Stimulated activated CD8-positive, alpha-beta memory T cell treated with anti-CD3 and anti-CD28 coated beads, Interleukin-4, amount 100 ng/mL, for 24 hours (primary cell): ENCODE measurements at regions not wholly inside any gene's neighbourhood (a gene's known extent, or its start where the extent isn't known, plus 50 kb on each side); places are given as distances from the start of the nearest gene placed in this dataset.

Source experiments
- DNase-seq: peaks from one replicate; pipeline ENCODE4 v3.0.0-alpha.2; 2020; ENCODE audit warnings: low read depth

DNA sequence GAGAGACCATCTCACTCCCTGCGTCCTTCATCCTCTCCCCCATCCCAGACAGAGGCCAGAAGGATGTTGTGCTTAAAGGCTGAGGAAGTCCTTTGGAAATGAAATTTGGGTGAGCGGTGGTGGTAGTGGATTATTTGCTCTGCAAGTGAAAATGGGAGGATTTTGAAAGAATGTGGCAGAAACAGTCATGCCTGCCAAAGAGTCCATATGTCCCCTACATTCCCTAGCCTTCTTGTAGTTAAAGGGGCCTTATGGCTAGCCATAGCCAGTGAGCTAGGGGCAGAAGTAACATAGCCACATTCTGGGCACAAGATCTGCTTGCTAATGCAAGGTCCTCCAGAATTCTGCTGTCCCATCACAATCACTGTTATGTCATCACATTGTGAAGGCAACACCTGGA is 360.2 kb upstream of the TSHZ3 start:
- DNase-seq, result no peak

DNA sequence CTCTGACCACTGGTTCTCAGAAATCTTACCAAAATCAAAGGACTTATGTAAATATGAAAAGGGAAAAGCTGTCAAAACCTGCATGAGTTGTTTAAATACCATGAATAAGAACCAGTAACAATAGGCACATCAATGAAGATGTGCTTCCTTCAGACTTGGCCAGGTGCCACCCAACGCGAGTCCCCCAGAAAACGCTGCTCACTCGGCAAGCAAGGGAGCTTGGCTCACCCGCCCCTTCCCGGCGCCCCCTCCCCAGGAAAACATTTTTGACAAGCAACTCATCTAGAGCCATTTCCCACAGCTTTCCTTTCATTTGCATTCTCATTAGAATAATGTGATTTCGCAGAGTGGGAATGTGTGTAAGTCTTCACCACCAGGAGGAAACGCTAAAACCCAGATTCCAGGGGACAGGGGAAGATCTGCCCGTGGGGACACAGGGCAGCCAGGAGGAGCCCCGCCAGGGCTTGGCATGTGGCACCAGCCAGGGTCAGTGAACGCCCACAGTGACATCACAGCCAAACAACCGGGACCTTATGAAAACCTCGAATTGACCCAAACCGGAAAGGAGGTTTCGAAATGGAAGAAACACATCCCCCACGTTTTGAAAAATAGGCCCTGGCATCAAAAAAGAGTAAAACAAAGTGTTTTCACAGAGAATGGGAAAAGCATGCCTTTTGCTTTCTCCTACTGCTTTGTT is 366.2 kb upstream of the TSHZ3 start:
- DNase-seq, result no peak

DNA sequence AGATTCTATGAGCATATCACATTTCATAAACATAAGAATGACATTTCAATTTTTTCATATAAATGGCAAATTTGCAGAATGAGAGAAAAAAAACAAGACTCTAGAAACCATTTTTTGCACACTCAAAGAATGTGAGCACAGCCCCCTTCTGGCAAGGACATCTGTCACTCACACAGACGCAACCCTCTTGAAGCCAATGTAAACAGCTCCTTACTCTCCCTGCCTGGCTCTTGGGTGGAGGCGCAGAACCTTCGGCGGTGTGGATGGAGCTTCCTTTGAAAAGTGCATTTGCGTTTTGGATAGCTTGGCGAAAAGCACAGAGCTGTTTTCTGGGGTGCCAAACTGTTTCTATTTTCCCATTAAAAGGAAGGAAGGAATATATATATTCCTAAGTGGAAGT is 367.6 kb upstream of the TSHZ3 start:
- DNase-seq, result no peak

DNA sequence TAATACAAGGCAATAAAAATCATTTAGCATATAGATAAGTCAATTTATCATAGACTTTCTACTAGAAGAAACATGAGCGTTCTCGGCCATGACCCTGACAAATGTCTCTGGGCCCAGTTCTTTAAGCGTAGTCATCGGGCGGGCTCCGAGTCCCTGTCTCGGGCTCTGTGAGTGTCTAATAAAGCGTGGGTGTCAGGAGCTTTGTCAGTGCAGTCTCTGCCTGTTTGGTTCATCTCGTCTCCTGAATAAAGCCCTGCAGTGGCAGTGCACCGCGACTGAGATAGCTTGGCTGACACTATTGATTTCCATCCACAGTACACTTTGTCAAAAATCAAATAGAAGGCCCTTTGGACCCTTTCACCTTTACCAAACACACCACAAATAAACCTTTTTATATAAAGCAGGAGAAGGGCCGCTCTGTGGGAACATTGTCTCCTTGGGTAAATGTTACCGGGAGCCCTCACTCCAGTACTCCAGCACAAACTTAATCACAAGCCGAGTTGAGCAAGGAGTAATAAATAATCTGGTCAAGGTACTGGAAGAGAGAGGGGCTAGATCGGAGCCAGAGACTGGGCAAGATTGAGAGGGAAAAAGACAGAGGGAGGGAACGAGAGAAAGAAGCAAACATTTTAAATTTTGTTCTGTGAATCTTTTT is 368.2 kb upstream of the TSHZ3 start:
- no peak for DNase-seq

DNA sequence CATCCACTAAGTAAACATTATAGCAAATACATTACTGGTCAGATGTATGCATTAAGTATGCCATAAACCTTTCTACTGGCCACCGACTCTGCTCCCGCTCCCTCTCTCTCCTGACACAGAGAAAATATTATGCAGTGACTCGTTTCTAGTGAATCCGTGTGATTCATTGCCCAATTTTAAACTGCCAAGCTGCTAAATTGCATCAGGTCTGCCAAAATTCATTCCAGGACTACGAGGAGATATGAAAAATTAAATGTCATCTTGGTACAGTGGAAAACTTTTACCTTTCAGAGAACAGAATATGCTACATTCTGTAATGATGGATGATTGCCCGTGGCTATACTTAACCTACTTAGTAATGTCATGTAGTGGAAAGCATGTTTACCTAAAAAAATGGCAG is 368.8 kb upstream of the TSHZ3 start:
- DNase-seq, result no peak

DNA sequence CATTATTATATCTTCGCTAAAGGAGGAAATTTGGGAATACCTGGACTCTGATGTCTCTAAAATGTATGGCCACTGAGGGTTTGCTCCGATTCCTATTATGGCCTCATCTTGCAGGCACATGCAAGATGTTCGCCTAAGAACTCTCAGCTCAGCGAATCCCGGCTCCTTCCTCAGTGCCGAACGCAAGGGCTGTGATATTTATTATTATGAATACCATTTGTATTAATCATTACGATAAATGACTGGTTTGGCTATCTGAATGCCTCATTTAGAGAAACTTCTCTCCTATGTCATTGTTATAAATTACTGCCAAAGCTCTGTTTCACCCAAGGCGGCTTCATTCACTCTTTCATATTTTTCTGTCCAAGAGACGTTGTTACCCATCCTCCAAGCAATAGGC is 369.7 kb upstream of the TSHZ3 start:
- DNase-seq, result no peak

DNA sequence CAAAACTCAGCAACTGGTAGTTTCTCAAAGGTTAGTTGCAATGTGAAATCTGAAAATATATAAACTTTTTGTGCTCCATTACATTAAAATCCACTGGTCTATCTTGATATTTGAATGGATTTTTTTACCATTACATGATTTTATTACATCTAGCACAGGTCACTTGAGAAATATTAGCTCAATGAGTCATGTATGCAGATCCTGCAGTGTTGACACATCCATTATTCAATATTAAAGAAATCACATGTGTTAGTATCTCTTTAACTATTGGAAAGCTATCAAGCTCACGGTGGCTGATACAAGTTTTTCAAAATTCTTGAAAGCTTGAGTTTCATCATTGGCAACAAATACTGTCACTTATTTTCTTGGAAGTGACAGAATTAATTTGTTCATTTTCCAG is 373.9 kb upstream of the TSHZ3 start:
- DNase-seq, result no peak

DNA sequence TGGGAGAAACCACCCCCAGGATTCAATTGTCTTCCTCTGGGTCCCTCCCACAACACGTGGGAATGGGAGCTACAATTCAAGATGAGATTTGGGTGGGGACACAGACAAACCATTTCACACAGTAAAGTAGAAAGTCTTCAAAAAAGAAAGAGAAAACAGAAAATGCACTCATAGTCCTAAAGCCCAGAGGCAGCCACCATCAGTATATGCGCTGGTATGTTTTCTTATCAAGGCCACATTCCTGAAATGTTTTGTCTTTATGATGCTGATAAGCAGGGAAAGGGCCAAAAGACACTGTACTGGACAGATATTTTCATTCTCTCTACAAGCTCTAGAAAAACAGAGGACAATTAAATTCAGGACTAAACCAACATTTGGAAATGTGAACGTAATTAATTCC is 375.8 kb upstream of the TSHZ3 start:
- DNase-seq, result no peak

DNA sequence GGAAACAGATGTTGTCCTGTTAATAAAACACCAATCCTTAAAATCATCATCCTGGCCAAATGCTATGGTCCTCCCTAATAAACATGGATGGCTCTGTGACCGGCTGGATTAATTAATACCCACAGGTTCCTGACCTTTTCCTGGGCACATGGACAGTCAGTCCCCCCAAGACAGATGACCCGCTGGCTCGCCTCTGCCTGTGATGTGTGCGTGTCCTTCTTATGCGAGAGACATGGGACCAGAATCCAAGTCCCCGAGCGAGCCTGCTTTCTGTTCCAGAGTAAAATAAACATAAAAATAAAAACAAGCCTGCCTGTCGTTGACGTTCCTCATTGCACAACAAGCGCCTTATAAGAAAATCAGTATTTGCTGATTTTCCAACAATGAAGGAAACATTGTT is 378.3 kb upstream of the TSHZ3 start:
- no peak for DNase-seq

DNA sequence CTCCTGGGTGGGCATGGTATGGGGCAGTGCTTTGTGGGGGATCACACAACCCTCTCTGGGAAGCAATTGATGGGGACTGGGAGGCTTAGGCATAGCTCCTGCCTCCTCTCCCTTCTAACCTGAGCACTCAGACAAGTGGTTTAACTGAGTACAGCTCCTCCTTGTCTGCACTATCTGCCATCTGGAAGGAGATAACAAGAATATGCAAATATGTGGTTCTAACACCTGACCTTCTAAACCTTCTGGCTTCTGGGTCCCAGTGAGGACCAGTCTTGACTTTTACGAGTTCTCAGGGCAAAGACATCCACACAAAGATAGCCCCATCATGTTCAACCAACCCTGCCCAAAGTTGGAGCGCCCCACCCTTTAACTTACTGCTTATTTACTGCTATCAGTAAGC is 381.0 kb upstream of the TSHZ3 start:
- no peak for DNase-seq

DNA sequence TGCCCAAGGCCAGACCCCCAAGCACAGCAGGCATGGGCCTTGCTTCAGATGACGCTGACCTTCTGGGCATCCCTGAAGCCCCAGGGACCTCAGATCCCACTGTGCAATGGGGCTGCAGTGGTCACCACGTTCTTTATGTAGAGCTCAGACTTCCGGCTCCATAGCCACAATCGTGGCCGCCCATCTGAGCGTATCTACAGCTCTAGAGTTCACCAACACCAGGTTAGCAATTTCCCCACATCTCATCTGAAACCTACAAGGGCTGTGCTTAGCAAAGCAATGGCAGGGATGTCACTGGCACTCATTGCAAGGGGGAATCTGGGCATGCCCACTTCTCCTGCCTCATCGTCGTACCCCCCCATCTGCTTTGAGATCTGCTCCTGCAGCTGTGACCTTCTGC is 384.4 kb upstream of the TSHZ3 start:
- no peak for DNase-seq

DNA sequence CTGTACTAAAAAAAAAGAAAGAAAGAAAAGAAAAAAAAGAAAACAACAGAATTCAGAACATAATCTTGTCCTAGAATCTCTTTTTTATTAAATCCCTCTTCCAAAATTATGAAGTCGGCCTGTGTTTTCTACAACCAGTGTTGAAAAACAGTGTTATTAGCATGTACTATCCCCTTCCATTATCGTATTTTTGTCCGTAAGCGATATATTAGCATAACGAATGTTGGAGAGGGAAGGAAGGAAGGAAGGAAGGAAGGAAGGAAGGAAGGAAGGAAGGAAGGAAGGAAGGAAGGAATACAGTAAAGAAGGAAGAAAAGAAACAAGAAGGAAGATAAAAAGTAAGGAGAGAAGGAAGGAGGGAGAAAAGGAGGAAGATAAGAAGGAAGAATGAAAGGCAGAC is 393.0 kb upstream of the TSHZ3 start:
- no peak for DNase-seq

DNA sequence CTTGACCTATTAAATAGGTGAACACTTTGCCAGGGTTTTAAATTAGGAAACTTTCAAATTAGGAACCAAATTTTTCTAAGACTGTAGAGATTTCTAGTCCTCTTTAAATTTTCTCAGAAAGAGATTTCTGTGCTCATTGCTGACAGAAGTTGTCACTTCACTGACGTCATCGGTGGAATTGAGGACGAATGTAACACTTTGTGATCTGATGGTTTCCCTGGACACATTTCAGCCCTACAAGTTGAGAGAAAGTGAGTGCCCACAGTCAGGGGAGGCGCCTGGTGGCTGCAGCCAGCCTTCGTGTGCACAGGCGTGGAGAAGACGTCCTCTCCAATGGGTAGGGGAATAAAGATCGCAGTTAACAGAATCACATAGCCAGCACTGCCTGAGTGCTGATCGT is 396.5 kb upstream of the TSHZ3 start:
- no peak for DNase-seq

DNA sequence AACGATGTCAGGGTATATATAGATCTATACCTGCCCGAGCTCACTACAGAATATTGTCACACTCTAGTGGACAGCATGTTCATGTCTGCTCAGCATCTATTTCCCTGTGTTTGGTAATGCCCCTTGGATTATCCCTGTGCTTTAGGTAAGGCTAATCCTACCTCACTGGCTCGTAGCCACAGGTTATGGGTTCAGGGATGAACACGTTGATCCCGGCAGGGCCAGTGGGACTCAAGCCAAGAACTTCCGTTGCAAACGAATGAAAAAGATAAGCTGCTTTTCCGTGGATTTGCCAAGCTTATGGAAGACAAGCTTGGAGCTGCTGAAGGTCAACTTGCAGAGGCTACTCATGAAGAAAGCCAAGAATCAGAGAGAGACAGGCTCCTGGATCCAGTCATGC is 400.0 kb upstream of the TSHZ3 start:
- DNase-seq, result no peak

DNA sequence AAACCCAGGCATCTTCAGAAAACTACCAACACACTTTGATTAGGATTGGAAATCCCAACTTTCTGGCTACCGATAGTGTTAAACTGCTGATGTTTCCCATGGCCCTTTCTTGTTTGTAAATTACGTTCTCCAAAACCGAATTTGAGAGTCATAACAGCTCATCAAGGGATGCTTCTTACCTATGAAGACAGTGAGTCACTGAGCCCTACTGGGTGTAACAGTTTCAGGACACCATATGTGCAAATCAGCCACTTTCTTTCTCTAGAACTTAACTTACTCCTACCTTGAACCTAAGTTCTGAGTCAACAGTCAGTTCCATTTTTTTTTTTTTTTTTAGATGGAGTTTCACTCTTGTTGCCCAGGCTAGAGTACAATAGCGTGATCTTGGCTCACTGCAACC is 410.1 kb upstream of the TSHZ3 start:
- DNase-seq, result no peak

DNA sequence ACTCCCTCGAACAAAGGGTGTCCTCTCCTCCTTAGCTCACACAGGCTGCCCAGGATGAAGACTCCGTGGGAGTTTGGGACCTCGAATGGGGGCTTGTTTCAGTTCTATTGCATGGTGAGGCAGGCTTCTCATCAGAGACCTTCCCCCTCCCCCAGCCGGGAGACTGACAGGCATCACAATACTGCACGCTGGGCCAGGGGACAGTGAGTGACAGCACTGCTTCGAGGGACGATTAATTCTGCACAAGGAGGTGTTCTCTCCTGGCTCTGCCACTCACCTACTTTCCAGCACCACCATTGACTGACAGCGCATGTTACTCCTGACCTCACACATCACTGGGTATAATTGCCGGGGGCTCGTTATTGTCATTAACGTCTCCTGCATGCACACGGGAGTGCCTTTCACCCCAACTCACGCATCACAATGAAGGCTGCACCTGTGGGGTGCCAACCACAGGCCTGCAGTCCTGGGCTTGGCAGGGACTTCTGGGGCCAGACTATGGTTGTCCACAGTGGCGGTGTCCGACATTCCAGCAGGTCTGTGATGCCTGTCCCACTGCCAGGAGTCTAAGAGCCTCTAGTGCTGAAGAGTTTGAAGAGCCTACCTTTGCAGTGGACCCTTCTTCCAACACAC is 412.2 kb upstream of the TSHZ3 start:
- DNase-seq, result no peak

DNA sequence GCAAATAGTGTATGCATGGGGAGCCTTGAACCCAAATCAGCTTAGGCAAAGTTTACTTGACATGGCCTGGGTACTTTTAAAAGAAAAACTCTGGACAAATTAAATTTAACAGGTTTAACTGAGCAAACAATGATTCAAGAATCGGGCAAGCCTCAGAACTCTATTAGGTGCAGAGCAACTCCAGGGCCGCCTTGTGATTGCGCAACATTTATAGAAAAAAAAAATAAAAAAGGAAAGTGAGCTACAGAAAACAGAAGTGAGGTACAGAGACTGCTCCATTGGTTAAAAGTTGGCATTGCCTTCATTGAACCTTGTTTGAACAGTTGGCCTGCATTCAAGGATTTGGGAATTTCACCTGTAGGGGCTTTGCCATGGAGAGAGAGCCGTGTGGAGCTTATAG is 421.0 kb upstream of the TSHZ3 start:
- no peak for DNase-seq

DNA sequence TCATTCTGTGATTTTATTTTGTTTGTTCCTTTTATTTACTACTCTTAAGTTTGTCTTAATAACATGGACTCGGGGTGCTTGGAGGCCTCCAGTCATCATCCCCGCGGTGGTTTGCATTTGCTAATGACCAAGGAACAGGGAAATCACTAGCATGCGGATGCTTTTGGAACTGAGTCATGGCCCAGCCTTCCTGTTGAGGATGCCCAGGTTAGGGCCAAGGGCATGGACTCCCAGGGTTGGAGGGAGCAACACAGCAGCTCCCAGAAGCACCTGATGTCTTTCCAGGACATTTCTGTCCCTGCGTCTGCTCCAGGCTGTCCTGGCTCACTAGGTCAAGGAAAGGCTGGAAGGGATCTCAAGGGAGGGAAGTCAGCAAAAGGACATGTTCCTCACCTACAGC is 423.7 kb upstream of the TSHZ3 start:
- no peak for DNase-seq

DNA sequence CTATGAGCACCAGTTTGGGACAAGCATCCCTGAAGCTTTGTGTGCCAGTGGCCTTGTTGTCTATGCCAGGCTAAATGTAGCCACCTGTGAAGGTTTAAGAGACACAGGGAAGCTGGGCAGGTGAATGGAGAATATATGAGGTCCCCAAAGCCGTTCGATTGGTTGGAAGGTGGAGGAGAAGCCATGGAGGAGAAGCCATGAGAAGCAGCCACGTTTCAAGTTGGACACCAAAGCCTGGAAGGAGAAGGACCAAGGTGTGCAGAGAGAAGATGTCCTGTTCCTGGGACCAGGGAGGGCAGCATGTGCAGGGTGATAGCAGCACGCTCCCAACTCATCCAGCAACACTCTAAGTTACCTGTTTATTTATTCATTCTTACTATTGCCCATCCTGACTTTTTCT is 432.3 kb upstream of the TSHZ3 start:
- no peak for DNase-seq

DNA sequence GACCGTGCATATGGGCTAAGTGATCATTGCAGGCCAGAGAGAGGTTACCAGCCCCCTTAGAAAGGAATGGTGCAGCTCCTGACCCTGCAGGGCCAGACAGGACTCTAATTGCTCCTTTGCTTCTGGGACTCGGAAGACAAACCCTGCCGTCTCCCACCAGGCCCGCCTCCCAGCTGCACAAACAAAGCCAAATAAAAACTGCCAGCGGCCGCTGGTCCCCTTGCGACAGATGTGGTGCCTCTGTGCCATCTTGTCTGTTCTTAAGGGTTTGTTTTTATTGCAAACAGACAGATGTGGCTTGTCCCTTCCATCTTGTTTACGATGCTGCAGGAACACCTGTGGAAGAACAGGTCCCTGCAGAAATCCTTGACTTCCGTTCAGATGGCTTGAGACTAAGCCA is 434.4 kb upstream of the TSHZ3 start:
- DNase-seq, result no peak

DNA sequence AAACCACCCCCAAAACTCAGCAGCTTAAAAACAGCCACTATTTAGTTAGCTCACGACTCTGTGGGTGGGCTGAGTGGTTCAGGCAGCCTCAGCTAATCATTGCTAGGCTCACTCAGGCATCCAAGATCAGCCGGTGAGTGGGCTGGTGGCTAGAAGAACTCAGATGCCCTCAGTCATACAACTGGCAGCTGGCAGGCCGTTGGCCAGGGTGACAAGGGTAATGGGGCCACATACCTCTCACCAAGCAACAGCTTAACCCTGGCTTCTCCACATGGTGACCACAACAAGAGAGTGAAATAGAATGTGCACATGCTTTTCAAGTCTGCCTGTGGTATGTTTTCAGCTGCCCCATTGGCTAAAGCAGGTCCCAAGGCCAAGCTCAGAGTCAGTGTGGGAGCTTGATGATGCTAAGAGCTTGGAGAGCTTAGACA is 435.4 kb upstream of the TSHZ3 start:
- DNase-seq, result no peak

DNA sequence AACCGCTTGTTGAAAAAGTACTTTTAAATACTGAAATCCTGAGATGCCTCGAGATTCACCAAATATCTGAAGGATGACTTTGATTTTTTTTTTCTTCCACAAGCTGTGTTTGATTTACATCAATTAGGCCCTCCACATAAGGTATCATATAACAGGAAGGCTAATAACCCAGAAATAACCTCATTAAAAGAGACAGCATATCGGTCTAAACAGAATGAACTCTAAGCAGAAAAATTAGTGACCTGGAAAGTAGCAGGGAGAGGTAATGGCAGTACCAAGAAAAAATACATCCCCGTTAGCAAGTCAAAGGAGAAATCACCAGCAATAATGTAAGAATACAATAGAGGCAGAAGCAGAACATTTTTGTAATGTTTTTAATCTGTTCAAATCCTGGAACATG is 452.4 kb upstream of the TSHZ3 start:
- no peak for DNase-seq

DNA sequence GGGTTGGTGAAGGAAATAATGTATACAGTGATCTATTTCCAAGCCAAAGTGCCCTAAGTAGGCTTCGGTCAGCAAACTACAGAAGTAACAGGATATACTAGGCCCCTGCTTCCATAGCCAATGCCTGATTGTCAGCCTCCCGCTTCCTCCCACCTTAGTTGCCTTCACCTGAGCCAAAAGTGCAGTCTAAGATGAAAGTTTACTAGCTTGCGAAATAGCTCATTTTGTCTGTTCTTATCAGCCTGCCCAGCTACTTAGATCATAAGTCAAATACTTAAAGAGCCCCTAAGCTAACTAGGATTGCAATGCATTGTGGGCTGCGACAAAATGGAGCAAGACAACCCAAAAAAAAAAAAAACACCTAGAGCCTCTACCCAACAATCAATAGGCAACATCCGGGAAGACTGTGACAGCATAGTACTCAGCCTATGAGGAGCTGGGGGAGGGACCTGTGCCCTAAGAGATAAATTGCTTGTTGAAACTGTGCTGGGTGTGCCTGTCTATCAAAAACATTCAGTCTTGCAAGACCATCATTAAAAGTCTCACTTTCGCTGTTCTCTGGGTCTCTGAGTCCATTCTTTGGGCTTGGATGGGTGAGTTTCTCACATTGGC is 454.7 kb upstream of the TSHZ3 start:
- DNase-seq, result no peak
